ENCODE measurements at regions not wholly inside any gene's neighbourhood (a gene's known extent, or its start where the extent isn't known, plus 50 kb on each side); places are given as distances from the start of the nearest gene placed in this dataset.

- no peaks in the 10 kb centered on the region for H4K20me1 ChIP-seq (ENCODE audit: control insufficient read depth, insufficient read depth)
- no peak for TF ChIP-seq POLR2AphosphoS2 (IDR thresholded peaks at IDR 0.05; ENCODE audit: low read depth, low read length)
- no peak for TF ChIP-seq ZNF622 (IDR thresholded peaks at IDR 0.05)
- TF ChIP-seq, protein P1, sequence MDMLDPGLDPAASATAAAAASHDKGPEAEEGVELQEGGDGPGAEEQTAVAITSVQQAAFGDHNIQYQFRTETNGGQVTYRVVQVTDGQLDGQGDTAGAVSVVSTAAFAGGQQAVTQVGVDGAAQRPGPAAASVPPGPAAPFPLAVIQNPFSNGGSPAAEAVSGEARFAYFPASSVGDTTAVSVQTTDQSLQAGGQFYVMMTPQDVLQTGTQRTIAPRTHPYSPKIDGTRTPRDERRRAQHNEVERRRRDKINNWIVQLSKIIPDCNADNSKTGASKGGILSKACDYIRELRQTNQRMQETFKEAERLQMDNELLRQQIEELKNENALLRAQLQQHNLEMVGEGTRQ (IDR thresholded peaks at IDR 0.05; ENCODE audit: borderline replicate concordance, low read depth, low read length), result no peak
- no peak for TF ChIP-seq RAD21 (IDR thresholded peaks at IDR 0.05; ENCODE audit: insufficient read depth, low read depth, low read length)
- TF ChIP-seq FOXM1 (IDR thresholded peaks at IDR 0.05; ENCODE audit: low read depth, low read length), result no peak
- no peak for TF ChIP-seq NR2C2 (IDR thresholded peaks at IDR 0.05; ENCODE audit: borderline replicate concordance, control insufficient read depth, insufficient read length, low read depth)
- TF ChIP-seq, protein P2, sequence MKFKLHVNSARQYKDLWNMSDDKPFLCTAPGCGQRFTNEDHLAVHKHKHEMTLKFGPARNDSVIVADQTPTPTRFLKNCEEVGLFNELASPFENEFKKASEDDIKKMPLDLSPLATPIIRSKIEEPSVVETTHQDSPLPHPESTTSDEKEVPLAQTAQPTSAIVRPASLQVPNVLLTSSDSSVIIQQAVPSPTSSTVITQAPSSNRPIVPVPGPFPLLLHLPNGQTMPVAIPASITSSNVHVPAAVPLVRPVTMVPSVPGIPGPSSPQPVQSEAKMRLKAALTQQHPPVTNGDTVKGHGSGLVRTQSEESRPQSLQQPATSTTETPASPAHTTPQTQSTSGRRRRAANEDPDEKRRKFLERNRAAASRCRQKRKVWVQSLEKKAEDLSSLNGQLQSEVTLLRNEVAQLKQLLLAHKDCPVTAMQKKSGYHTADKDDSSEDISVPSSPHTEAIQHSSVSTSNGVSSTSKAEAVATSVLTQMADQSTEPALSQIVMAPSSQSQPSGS (IDR thresholded peaks at IDR 0.05; ENCODE audit: low read length), result no peak
- TF ChIP-seq CBX5 (IDR thresholded peaks at IDR 0.05; ENCODE audit: low read depth), result no peak
- TF ChIP-seq, protein P3, sequence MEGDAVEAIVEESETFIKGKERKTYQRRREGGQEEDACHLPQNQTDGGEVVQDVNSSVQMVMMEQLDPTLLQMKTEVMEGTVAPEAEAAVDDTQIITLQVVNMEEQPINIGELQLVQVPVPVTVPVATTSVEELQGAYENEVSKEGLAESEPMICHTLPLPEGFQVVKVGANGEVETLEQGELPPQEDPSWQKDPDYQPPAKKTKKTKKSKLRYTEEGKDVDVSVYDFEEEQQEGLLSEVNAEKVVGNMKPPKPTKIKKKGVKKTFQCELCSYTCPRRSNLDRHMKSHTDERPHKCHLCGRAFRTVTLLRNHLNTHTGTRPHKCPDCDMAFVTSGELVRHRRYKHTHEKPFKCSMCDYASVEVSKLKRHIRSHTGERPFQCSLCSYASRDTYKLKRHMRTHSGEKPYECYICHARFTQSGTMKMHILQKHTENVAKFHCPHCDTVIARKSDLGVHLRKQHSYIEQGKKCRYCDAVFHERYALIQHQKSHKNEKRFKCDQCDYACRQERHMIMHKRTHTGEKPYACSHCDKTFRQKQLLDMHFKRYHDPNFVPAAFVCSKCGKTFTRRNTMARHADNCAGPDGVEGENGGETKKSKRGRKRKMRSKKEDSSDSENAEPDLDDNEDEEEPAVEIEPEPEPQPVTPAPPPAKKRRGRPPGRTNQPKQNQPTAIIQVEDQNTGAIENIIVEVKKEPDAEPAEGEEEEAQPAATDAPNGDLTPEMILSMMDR (IDR thresholded peaks at IDR 0.05 in 2 of 3, conservative IDR thresholded peaks at IDR 0.05 in 1 of 3; ENCODE audit: control insufficient read depth in 2 of 3, extremely low read depth in 1 of 3, insufficient read depth in 1 of 3, low read depth in 3 of 3, low read length in 3 of 3), result no peak
- no peak for TF ChIP-seq SMAD5 (IDR thresholded peaks at IDR 0.05; ENCODE audit: low read depth)
- TF ChIP-seq GATAD2B (conservative IDR thresholded peaks at IDR 0.05; ENCODE audit: low read depth), result no peak
- TF ChIP-seq SP1 (IDR thresholded peaks at IDR 0.05; ENCODE audit: low read depth, low read length), result no peak
- TF ChIP-seq POU2F2 (IDR thresholded peaks at IDR 0.05; ENCODE audit: borderline replicate concordance, low read depth, low read length), result no peak
- no peak for TF ChIP-seq EP300 (IDR thresholded peaks at IDR 0.05; ENCODE audit: borderline replicate concordance in 1 of 2, control insufficient read depth in 1 of 2, low read depth in 2 of 2, low read length in 2 of 2)
- TF ChIP-seq NFXL1 (IDR thresholded peaks at IDR 0.05; ENCODE audit: borderline replicate concordance), result no peak
- no peak for TF ChIP-seq SMC3 (IDR thresholded peaks at IDR 0.05; ENCODE audit: borderline replicate concordance, low read length)
- no peak for TF ChIP-seq SIN3A (IDR thresholded peaks at IDR 0.05; ENCODE audit: low read depth, low read length)
- no peak for TF ChIP-seq ZNF384 (IDR thresholded peaks at IDR 0.05; ENCODE audit: borderline replicate concordance, low read depth, low read length)
- TF ChIP-seq SUPT20H (IDR thresholded peaks at IDR 0.05; ENCODE audit: borderline replicate concordance, control insufficient read depth, low read depth, low read length), result no peak
- H3K27me3 ChIP-seq (replicated peaks in 1 of 2; ENCODE audit: control insufficient read depth in 2 of 2, insufficient read depth in 2 of 2, low read length in 1 of 2), result no peaks in the 10 kb centered on the region
- POLR2A ChIA-PET, result no interaction called here
- BruUV-seq (replicated peaks), result no TSS peak
- H3K4me1 ChIP-seq (ENCODE audit: control insufficient read depth, insufficient read depth, low read length), result no peaks in the 10 kb centered on the region
- H3K4me3 ChIP-seq, result no peak overlapping the region
- WGBS (ENCODE audit: insufficient coverage, insufficient replicate concordance, low lambda C conversion rate, missing lambda C conversion rate), result 0% methylated on average over 2 of the region's 2 CpGs
- RAD21 ChIA-PET (ENCODE audit: unreplicated experiment), result no interaction called here
- FAIRE-seq (no peak), ATAC-seq (no peak), DNase-seq (ENCODE audit: low read depth, low spot score) (no peak)
- H3K36me3 ChIP-seq (ENCODE audit: control insufficient read depth in 2 of 2, insufficient read depth in 2 of 2, low read length in 1 of 2), result no peaks in the 10 kb centered on the region
- CTCF ChIA-PET, result no interaction called here
- H2AFZ ChIP-seq (ENCODE audit: control insufficient read depth, low read depth, low read length), result no peak overlapping the region
- SMC1A ChIA-PET (ENCODE audit: uncharacterized antibody, unreplicated experiment), result no interaction called here
- H3K9ac ChIP-seq (ENCODE audit: control insufficient read depth, insufficient read depth, low read length), result no peak overlapping the region
- no peaks in the 10 kb centered on the region for H3K9me3 ChIP-seq (replicated peaks; ENCODE audit: control insufficient read depth, insufficient read depth, low read length)
- no peak overlapping the region for H3K27ac ChIP-seq (ENCODE audit: control insufficient read depth, insufficient read depth)
- in situ Hi-C loops (cut with MboI) (no loop called here), intact Hi-C loops (cut with micrococcal nuclease; ENCODE audit: unreplicated experiment) (no loop called here)
- no peaks in the 10 kb centered on the region for H3K79me2 ChIP-seq (ENCODE audit: control insufficient read depth, insufficient read depth, low read length)
- no peak overlapping the region for H3K4me2 ChIP-seq (ENCODE audit: control insufficient read depth, insufficient read depth)
Measured at GRCh38 chr6:122264557-122264956, 134.9 kb upstream of the HSF2 start.

Data from GM12878 (cell line).